ENCODE measurements at regions not wholly inside any gene's neighbourhood (a gene's known extent, or its start where the extent isn't known, plus 50 kb on each side); places are given as distances from the start of the nearest gene placed in this dataset.

GRCh38 chr10:57979491-57979890, 288.2 kb downstream of the IPMK start:
- TF ChIP-seq, protein P1, sequence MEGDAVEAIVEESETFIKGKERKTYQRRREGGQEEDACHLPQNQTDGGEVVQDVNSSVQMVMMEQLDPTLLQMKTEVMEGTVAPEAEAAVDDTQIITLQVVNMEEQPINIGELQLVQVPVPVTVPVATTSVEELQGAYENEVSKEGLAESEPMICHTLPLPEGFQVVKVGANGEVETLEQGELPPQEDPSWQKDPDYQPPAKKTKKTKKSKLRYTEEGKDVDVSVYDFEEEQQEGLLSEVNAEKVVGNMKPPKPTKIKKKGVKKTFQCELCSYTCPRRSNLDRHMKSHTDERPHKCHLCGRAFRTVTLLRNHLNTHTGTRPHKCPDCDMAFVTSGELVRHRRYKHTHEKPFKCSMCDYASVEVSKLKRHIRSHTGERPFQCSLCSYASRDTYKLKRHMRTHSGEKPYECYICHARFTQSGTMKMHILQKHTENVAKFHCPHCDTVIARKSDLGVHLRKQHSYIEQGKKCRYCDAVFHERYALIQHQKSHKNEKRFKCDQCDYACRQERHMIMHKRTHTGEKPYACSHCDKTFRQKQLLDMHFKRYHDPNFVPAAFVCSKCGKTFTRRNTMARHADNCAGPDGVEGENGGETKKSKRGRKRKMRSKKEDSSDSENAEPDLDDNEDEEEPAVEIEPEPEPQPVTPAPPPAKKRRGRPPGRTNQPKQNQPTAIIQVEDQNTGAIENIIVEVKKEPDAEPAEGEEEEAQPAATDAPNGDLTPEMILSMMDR (IDR thresholded peaks at IDR 0.05): no peak
- no peak for TF ChIP-seq ZFX (IDR thresholded peaks at IDR 0.05; ENCODE audit: borderline replicate concordance)

All from 22Rv1 (cell line).